ENCODE measurements at regions not wholly inside any gene's neighbourhood (a gene's known extent, or its start where the extent isn't known, plus 50 kb on each side); places are given as distances from the start of the nearest gene placed in this dataset.

- no peak for DNase-seq
These were observed 412.4 kb downstream of the CTTN start for GRCh38 chr11:70810681-70811080.

GRCh38 chr11:70811483-70811882 lies 413.2 kb downstream of the CTTN start:
- DNase-seq = no peak

- DNase-seq = no peak
These were observed 413.6 kb downstream of the CTTN start for GRCh38 chr11:70811915-70812314.

- no peak for DNase-seq
These were observed 414.1 kb downstream of the CTTN start for GRCh38 chr11:70812472-70812871.

GRCh38 chr11:70813651-70814050 lies 415.3 kb downstream of the CTTN start:
- no peak for DNase-seq

GRCh38 chr11:70815485-70815832 lies 417.1 kb downstream of the CTTN start:
- DNase-seq = no peak

- DNase-seq = no peak
These were observed 417.9 kb downstream of the CTTN start for GRCh38 chr11:70816156-70816678.

- DNase-seq = no peak
These were observed 420.0 kb downstream of the CTTN start for GRCh38 chr11:70818351-70818750.

GRCh38 chr11:70819022-70819421 lies 420.7 kb downstream of the CTTN start:
- DNase-seq = no peak

GRCh38 chr11:70820311-70820710 lies 422.0 kb downstream of the CTTN start:
- DNase-seq = no peak

GRCh38 chr11:70820712-70821111 lies 422.4 kb downstream of the CTTN start:
- DNase-seq = no peak

GRCh38 chr11:70823771-70824170 lies 425.4 kb downstream of the CTTN start:
- no peak for DNase-seq

GRCh38 chr11:70824605-70825245 lies 426.4 kb downstream of the CTTN start:
- no peak for DNase-seq

GRCh38 chr11:70825893-70826540 lies 426.4 kb downstream of the SHANK2 start:
- DNase-seq = no peak

- no peak for DNase-seq
These were observed 425.6 kb downstream of the SHANK2 start for GRCh38 chr11:70826541-70827335.

- DNase-seq = no peak
These were observed 423.7 kb downstream of the SHANK2 start for GRCh38 chr11:70828593-70829082.

- DNase-seq = no peak
These were observed 423.1 kb downstream of the SHANK2 start for GRCh38 chr11:70829134-70829885.

GRCh38 chr11:70829886-70830272 lies 422.5 kb downstream of the SHANK2 start:
- no peak for DNase-seq

- DNase-seq = no peak
These were observed 419.4 kb downstream of the SHANK2 start for GRCh38 chr11:70833011-70833410.

- DNase-seq = no peak
These were observed 418.8 kb downstream of the SHANK2 start for GRCh38 chr11:70833554-70833953.

- DNase-seq = no peak
These were observed 418.0 kb downstream of the SHANK2 start for GRCh38 chr11:70834277-70834940.

- no peak for DNase-seq
These were observed 417.3 kb downstream of the SHANK2 start for GRCh38 chr11:70834984-70835560.
